Right lobe of liver (tissue), 6 donors: ENCODE measurements at regions not wholly inside any gene's neighbourhood (a gene's known extent, or its start where the extent isn't known, plus 50 kb on each side); places are given as distances from the start of the nearest gene placed in this dataset.
"Not testable (repeated sequence)": the region's sequence is repeated elsewhere in the genome, so short reads cannot be mapped to it uniquely, and the experiment has no call there.

Experiments used
- ATAC-seq, 4 donors: fragments of 200-7000 bp; cut with Tn5 transposase; one replicate each; pipeline ENCODE4 v1.9.1; 2020; ENCODE audit warnings: mild to moderate bottlenecking in 4 of 4, moderate library complexity in 4 of 4
- DNase-seq, 3 donors: peaks; one replicate each; pipeline ENCODE4 v3.0.0-alpha.2; 2020
- H3K27ac ChIP-seq, 3 donors: fragments of 200-600 bp; one replicate each; pipeline ENCODE4 v1.8.0; 2022
- H3K27me3 ChIP-seq, 2 donors: fragments of 200-600 bp; one replicate each; pipeline ENCODE4 v1.8.0; 2022
- H3K36me3 ChIP-seq, 4 donors: fragments of 200-600 bp; sonication (generic) in 1 of 4; one replicate each; pipeline versions ENCODE4 v1.5.1 to v1.8.0; 2017 to 2022; ENCODE audit warnings: control low read depth in 1 of 4
- H3K4me1 ChIP-seq, 4 donors: fragments of 200-600 bp; sonication (generic) in 1 of 4; one replicate each; pipeline versions ENCODE4 v1.5.1 to v1.8.0; 2017 to 2022; ENCODE audit warnings: control low read depth in 1 of 4
- H3K4me3 ChIP-seq, 3 donors: fragments of 200-600 bp; one replicate each; pipeline ENCODE4 v1.8.0; 2022
- H3K9me3 ChIP-seq, 4 donors: fragments of 200-600 bp; sonication (generic) in 1 of 4; one replicate each; pipeline versions ENCODE4 v1.5.1 to v1.8.0; 2017 to 2022; ENCODE audit warnings: control low read depth in 1 of 4
- CTCF ChIP-seq, 4 donors: fragments of 200-600 bp in 3 of 4; fragments of 450-650 bp in 1 of 4; IDR thresholded peaks; one replicate each; pipeline versions ENCODE4 v1.5.1 to v1.8.0; 2016 to 2022; ENCODE audit warnings: antibody characterized with exemption in 4 of 4, mild to moderate bottlenecking in 2 of 4
- POLR2A ChIP-seq: fragments of 450-650 bp; IDR thresholded peaks from one replicate; pipeline ENCODE4 v1.6.1; 2017; ENCODE audit warnings: antibody characterized with exemption, mild to moderate bottlenecking
- WGBS: methylation state at CpG from one replicate; pipeline ENCODE4 v1.1.6; 2018; ENCODE audit warnings: low coverage, low lambda C conversion rate; ENCODE audit not compliant: insufficient coverage; ENCODE audit errors: missing lambda C conversion rate; 5-methylcytosine and 5-hydroxymethylcytosine counted together
- intact Hi-C, 2 donors: fragments of 100-400 bp; cut with DNase I; formaldehyde crosslinking; loops; one replicate each; pipeline versions ENCODE4 v1.11.2 to v1.14.1; 2022
- donor health status: DM: no; HTN: yes; CAD: no.
- donor health status: DM: no; HTN: no; CAD: no.
- donor health status: DM: no; HTN: no; CAD: no.
- donor health status: DM: no; HTN: yes; CAD: no.
- donor health status: DM: no; HTN: yes; CAD: no.

- ATAC-seq (no peak), DNase-seq (no peak)
- H3K27me3 ChIP-seq = no peaks in the 10 kb centered on the region
- intact Hi-C loops = no loop called here
- no peaks in the 10 kb centered on the region for H3K4me1 ChIP-seq
- 83% methylated on average over 2 of the region's 2 CpGs for WGBS
- no peak overlapping the region for H3K27ac ChIP-seq
- H3K4me3 ChIP-seq = no peak overlapping the region
- no peaks in the 10 kb centered on the region for H3K9me3 ChIP-seq
- H3K36me3 ChIP-seq = no peaks in the 10 kb centered on the region
- TF ChIP-seq CTCF (IDR thresholded peaks at IDR 0.05) = no peak
- TF ChIP-seq POLR2A = no peak
These were observed 908.2 kb upstream of the CDH10 start for GRCh38 chr5:25552871-25553481.

- ATAC-seq = no peak
- intact Hi-C loops = no loop called here
- DNase-seq = no peak
- no peak overlapping the region for H3K27ac ChIP-seq
- no peaks in the 10 kb centered on the region for H3K27me3 ChIP-seq
- H3K36me3 ChIP-seq = no peaks in the 10 kb centered on the region
- H3K4me1 ChIP-seq = no peaks in the 10 kb centered on the region
- no peaks in the 10 kb centered on the region for H3K9me3 ChIP-seq
- no peak overlapping the region for H3K4me3 ChIP-seq
- no peak for TF ChIP-seq CTCF (IDR thresholded peaks at IDR 0.05)
- TF ChIP-seq POLR2A = no peak
These were observed 906.0 kb upstream of the CDH10 start for GRCh38 chr5:25550793-25551192.

- ATAC-seq = peak; percentile 97 to 99 (median 98)
- H3K27me3 ChIP-seq = no peaks in the 10 kb centered on the region
- H3K4me3 ChIP-seq = no peak overlapping the region
- no peaks in the 10 kb centered on the region for H3K4me1 ChIP-seq
- peak; percentile 57 to 68 (median 64) for TF ChIP-seq CTCF (IDR thresholded peaks at IDR 0.05)
- no peak for TF ChIP-seq POLR2A
- no peaks in the 10 kb centered on the region for H3K9me3 ChIP-seq
- no peak overlapping the region for H3K27ac ChIP-seq
- H3K36me3 ChIP-seq = no peaks in the 10 kb centered on the region
- DNase-seq = peak in 2 of 3 donors; percentile 21 to 63
- 15% methylated on average over 6 of the region's 6 CpGs for WGBS
- intact Hi-C loops = no loop called here
These were observed 900.0 kb upstream of the CDH10 start for GRCh38 chr5:25544652-25545249.

- H3K27me3 ChIP-seq = no peaks in the 10 kb centered on the region
- no peak overlapping the region for H3K4me3 ChIP-seq
- H3K36me3 ChIP-seq = no peaks in the 10 kb centered on the region
- intact Hi-C loops = no loop called here
- WGBS = 68% methylated on average over 2 of the region's 2 CpGs
- no peak overlapping the region for H3K27ac ChIP-seq
- no peak for TF ChIP-seq POLR2A
- no peak for TF ChIP-seq CTCF (IDR thresholded peaks at IDR 0.05)
- no peaks in the 10 kb centered on the region for H3K9me3 ChIP-seq
- H3K4me1 ChIP-seq = no peaks in the 10 kb centered on the region
- DNase-seq (no peak), ATAC-seq (no peak)
These were observed 895.9 kb upstream of the CDH10 start for GRCh38 chr5:25540628-25541027.

- Histone ChIP-seq H3K4me3 (no peak overlapping the region), H3K27me3 (no peaks in the 10 kb centered on the region), H3K27ac (no peak overlapping the region), H3K4me1 (no peaks in the 10 kb centered on the region), H3K36me3 (no peaks in the 10 kb centered on the region), H3K9me3 (no peaks in the 10 kb centered on the region)
- WGBS = 17% methylated on average over 2 of the region's 2 CpGs
- no peak for TF ChIP-seq CTCF (IDR thresholded peaks at IDR 0.05)
- TF ChIP-seq POLR2A = no peak
- intact Hi-C loops = no loop called here
- no peak for ATAC-seq
- DNase-seq = no peak
These were observed 894.8 kb upstream of the CDH10 start for GRCh38 chr5:25539536-25539935.

- H3K27me3 ChIP-seq, DNase-seq, ATAC-seq, intact Hi-C loops, H3K4me3 ChIP-seq, H3K9me3 ChIP-seq, H3K4me1 ChIP-seq, H3K36me3 ChIP-seq, H3K27ac ChIP-seq: not testable (repeated sequence)
- WGBS = 57% methylated on average over 6 of the region's 6 CpGs
These were observed 891.7 kb upstream of the CDH10 start for GRCh38 chr5:25536461-25536860.
